HEK293 (cell line): ENCODE measurements at regions not wholly inside any gene's neighbourhood (a gene's known extent, or its start where the extent isn't known, plus 50 kb on each side); places are given as distances from the start of the nearest gene placed in this dataset.
A peak's percentile ranks its signal among the peaks of the same experiment; 100 is the strongest.

Experiments
- CTCF ChIA-PET: fragments of 350-600 bp; formaldehyde crosslinking; extraction: SDS; loops from one replicate; lab custom pipeline; 2021; ENCODE audit warnings: antibody characterized with exemption; lab: Yijun Ruan, JAX
- POLR2A ChIA-PET: fragments of 300-600 bp; formaldehyde crosslinking; extraction: SDS; loops from one replicate; lab custom pipeline; 2020; ENCODE audit warnings: antibody characterized with exemption, inconsistent platforms; lab: Yijun Ruan, JAX
- H3K27ac ChIP-seq: fragments of 200-500 bp; sonication (Bioruptor generic); 2 replicates; pipeline ENCODE4 v1.5.1; 2014; ENCODE audit warnings: low read depth, low read length, control low read depth, inconsistent platforms; ENCODE audit errors: extremely low read depth
- H3K36me3 ChIP-seq, 2 experiments: fragments of 200-500 bp in 1 of 2; sonication (Bioruptor generic) in 1 of 2; 1 replicate in 1 of 2; 2 replicates in 1 of 2; pipeline ENCODE4 v1.5.1; 2014 to 2017; ENCODE audit warnings: inconsistent platforms in 2 of 2, low read length in 2 of 2; ENCODE audit not compliant: control insufficient read depth in 2 of 2, insufficient read depth in 1 of 2
- H3K4me1 ChIP-seq: fragments of 200-500 bp; sonication (Bioruptor generic); 2 replicates; pipeline ENCODE4 v1.5.1; 2014; ENCODE audit warnings: mild to moderate bottlenecking, low read length, inconsistent platforms; ENCODE audit not compliant: control insufficient read depth, insufficient read depth
- H3K4me3 ChIP-seq: 2 replicates; pipeline ENCODE4 v1.5.1; 2011; ENCODE audit warnings: low read depth, mild to moderate bottlenecking, control low read depth, low read length, moderate library complexity
- H3K9me3 ChIP-seq: fragments of 200-500 bp; sonication (Bioruptor generic); 2 replicates; pipeline ENCODE4 v1.5.1; 2014; ENCODE audit warnings: low read depth, low read length, inconsistent platforms; ENCODE audit not compliant: control insufficient read depth, insufficient read depth
- HOXA7 ChIP-seq: sonication (generic); formaldehyde crosslinking; IDR thresholded peaks from 2 replicates; pipeline ENCODE4 v1.8.1; 2022; ENCODE audit warnings: missing genetic modification reagents, borderline replicate concordance
- KLF9 ChIP-seq: fragments of 450-650 bp; formaldehyde crosslinking; IDR thresholded peaks from 2 replicates; pipeline ENCODE4 v1.5.1; 2016; ENCODE audit warnings: missing biosample characterization, missing genetic modification characterization, low read depth
- SCRT2 ChIP-seq: fragments of 450-650 bp; formaldehyde crosslinking; IDR thresholded peaks from 2 replicates; pipeline ENCODE4 v1.5.1; 2016; ENCODE audit warnings: missing biosample characterization, missing genetic modification characterization
- SETDB1 ChIP-seq: IDR thresholded peaks from one replicate; pipeline ENCODE4 v1.6.1; 2017; ENCODE audit warnings: mild to moderate bottlenecking, low read length, moderate library complexity, mixed read lengths; ENCODE audit not compliant: insufficient read length
- ZBTB17 ChIP-seq: fragments of 450-650 bp; formaldehyde crosslinking; IDR thresholded peaks from 2 replicates; pipeline ENCODE4 v1.5.1; 2016; ENCODE audit warnings: missing biosample characterization, missing genetic modification characterization
- ZBTB21 ChIP-seq: fragments of 450-650 bp; formaldehyde crosslinking; IDR thresholded peaks from 2 replicates; pipeline ENCODE4 v1.5.1; 2017; ENCODE audit warnings: missing biosample characterization, missing genetic modification characterization
- ZNF10 ChIP-seq: fragments of 450-650 bp; formaldehyde crosslinking; IDR thresholded peaks from 2 replicates; pipeline ENCODE4 v1.5.1; 2017; ENCODE audit warnings: missing biosample characterization, missing genetic modification characterization
- ZNF174 ChIP-seq: fragments of 450-650 bp; formaldehyde crosslinking; IDR thresholded peaks from 2 replicates; pipeline ENCODE4 v1.5.0; 2017; ENCODE audit warnings: missing biosample characterization, mild to moderate bottlenecking, missing genetic modification characterization
- ZNF19 ChIP-seq: fragments of 450-650 bp; formaldehyde crosslinking; IDR thresholded peaks from 2 replicates; pipeline ENCODE4; 2016; ENCODE audit warnings: missing biosample characterization, missing genetic modification characterization, low read depth
- ZNF211 ChIP-seq: fragments of 450-650 bp; formaldehyde crosslinking; IDR thresholded peaks from 2 replicates; pipeline ENCODE4 v1.5.1; 2016; ENCODE audit warnings: low read depth, missing biosample characterization, missing genetic modification characterization
- ZNF292 ChIP-seq: fragments of 450-650 bp; formaldehyde crosslinking; IDR thresholded peaks from 2 replicates; pipeline ENCODE4 v1.5.1; 2016; ENCODE audit warnings: low read depth, missing biosample characterization, missing genetic modification characterization, borderline replicate concordance
- ZNF335 ChIP-seq: fragments of 450-650 bp; formaldehyde crosslinking; conservative IDR thresholded peaks from 2 replicates; pipeline ENCODE4 v1.5.1; 2016; ENCODE audit warnings: missing biosample characterization, missing genetic modification characterization
- ZNF529 ChIP-seq: fragments of 450-650 bp; formaldehyde crosslinking; IDR thresholded peaks from 2 replicates; pipeline ENCODE4 v1.5.1; 2017; ENCODE audit warnings: missing genetic modification characterization, missing biosample characterization; ENCODE audit not compliant: insufficient replicate concordance
- ZNF560 ChIP-seq: fragments of 450-650 bp; formaldehyde crosslinking; IDR thresholded peaks from 2 replicates; pipeline ENCODE4 v1.5.1; 2017; ENCODE audit warnings: missing biosample characterization, missing genetic modification characterization, borderline replicate concordance
- ZNF747 ChIP-seq: fragments of 450-650 bp; formaldehyde crosslinking; IDR thresholded peaks from 2 replicates; pipeline ENCODE4 v1.5.1; 2016; ENCODE audit warnings: missing biosample characterization, missing genetic modification characterization
- ZNF837 ChIP-seq: fragments of 450-650 bp; formaldehyde crosslinking; IDR thresholded peaks from 2 replicates; pipeline ENCODE4 v1.5.1; 2016; ENCODE audit warnings: missing biosample characterization, missing genetic modification characterization
- ZNF843 ChIP-seq: fragments of 450-650 bp; formaldehyde crosslinking; IDR thresholded peaks from 2 replicates; pipeline ENCODE4 v1.5.1; 2016; ENCODE audit warnings: missing biosample characterization, missing genetic modification characterization
- TF ChIP-seq, protein P1 (sequence below): fragments of 450-650 bp; formaldehyde crosslinking; IDR thresholded peaks from 2 replicates; pipeline ENCODE4 v1.5.1; 2017; ENCODE audit warnings: missing biosample characterization, missing genetic modification characterization
- TF ChIP-seq, protein P2 (sequence below): fragments of 450-650 bp; formaldehyde crosslinking; IDR thresholded peaks from 2 replicates; pipeline ENCODE4 v1.5.0; 2017; ENCODE audit warnings: missing biosample characterization, missing genetic modification characterization, borderline replicate concordance
- TF ChIP-seq, protein P3 (sequence below): fragments of 450-650 bp; formaldehyde crosslinking; IDR thresholded peaks from 2 replicates; pipeline ENCODE4 v1.5.1; 2017; ENCODE audit warnings: missing biosample characterization, mild to moderate bottlenecking, missing genetic modification characterization, moderate library complexity
- TF ChIP-seq, protein P4 (sequence below): fragments of 450-650 bp; formaldehyde crosslinking; IDR thresholded peaks from 2 replicates; pipeline ENCODE4 v1.5.1; 2016; ENCODE audit warnings: missing biosample characterization, missing genetic modification characterization, low read depth

DNA sequence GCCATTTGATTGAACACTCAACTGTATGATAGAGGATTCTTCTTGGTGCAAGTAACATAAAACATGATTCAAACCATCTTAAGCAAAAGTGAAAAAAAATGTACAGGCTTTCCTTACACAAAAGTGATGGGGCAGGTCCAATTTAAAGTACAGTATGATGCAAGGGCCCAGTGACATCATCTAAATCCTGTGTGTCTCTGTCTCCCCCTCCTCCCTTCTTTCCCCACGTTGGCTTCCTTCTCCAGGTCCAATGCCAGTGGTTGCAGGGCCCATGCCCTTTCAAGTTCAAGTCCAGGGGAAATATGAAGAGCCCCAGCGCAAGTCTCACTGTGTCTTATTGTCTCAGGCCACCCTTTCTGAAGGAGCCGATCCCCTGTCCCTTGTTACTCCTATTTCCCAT, 332.3 kb downstream of the SHQ1 start:
- Histone ChIP-seq H3K36me3 (no peaks in the 10 kb centered on the region), H3K27ac (no peak overlapping the region), H3K4me3 (no peak overlapping the region), H3K4me1 (0 out of 2 replicates have a peak, but pooled peaks cover 2% of the 10 kb centered on the region), H3K9me3 (no peaks in the 10 kb centered on the region)
- POLR2A ChIA-PET: no interaction called here
- TF ChIP-seq ZNF211 (tag by site-specific recombination) (no peak), ZNF174 (tag by site-specific recombination) (no peak), ZNF837 (tag by site-specific recombination) (no peak), ZNF335 (0 out of 2 replicates have a peak, but pooled peaks have one; percentile 21), ZBTB21 (tag by site-specific recombination) (0 out of 2 replicates have a peak, but pooled peaks have one; percentile 34)
- CTCF ChIA-PET: no interaction called here

DNA sequence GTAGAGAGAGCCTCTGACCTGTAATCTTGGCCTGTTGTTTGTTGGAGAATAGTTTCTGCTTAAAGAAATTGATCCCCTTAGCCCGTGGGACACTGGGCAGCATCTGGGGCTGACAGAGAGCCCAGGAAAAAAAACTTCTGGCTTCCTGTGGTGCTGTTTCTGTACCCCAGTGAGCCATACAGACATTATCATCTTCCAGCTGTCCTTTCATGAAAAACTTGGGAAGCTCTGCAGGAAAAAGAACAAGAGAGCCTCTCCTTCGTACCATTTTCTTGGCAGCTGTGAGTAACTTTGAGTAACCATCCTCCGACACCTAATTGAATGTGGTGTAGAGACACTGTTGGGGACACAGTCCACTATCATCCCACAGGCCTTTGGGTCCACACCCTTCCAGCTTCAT, 333.0 kb downstream of the SHQ1 start:
- CTCF ChIA-PET: no interaction called here
- Histone ChIP-seq H3K4me1 (no peaks in the 10 kb centered on the region), H3K4me3 (no peak overlapping the region)

DNA sequence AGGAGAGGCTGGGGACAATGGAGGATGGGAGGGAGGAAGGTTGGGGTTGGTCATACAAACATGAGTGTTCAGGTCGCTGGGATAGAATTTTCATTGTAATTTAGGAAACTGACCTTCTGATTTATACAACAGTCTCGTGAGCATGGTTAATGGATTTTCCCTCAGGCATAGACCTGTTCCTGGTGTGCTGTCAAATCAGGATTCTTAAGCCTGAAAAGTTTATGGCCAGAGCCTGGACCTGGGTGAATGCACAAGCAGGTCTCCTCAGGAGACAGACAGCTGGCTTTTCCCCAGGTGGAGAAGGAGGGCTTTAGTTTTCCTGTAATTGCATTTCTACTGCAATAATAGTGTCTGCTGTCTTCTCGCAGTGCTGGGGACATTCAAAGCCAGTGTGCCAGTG, 338.0 kb downstream of the SHQ1 start:
- Histone ChIP-seq H3K36me3 (no peaks in the 10 kb centered on the region), H3K27ac (no peak overlapping the region), H3K4me3 (no peak overlapping the region), H3K9me3 (no peaks in the 10 kb centered on the region), H3K4me1 (no peaks in the 10 kb centered on the region)
- POLR2A ChIA-PET: no interaction called here
- CTCF ChIA-PET: interaction anchor here (0.6 kb wide), 1 partner anchor 28 kb away, joined by 3 read pairs; no protein-coding TSS in a partner anchor
- TF ChIP-seq, protein P1, sequence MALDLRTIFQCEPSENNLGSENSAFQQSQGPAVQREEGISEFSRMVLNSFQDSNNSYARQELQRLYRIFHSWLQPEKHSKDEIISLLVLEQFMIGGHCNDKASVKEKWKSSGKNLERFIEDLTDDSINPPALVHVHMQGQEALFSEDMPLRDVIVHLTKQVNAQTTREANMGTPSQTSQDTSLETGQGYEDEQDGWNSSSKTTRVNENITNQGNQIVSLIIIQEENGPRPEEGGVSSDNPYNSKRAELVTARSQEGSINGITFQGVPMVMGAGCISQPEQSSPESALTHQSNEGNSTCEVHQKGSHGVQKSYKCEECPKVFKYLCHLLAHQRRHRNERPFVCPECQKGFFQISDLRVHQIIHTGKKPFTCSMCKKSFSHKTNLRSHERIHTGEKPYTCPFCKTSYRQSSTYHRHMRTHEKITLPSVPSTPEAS (tag by site-specific recombination): no peak
- TF ChIP-seq ZNF10 (tag by site-specific recombination) (no peak), ZNF560 (no peak), KLF9 (no peak), SETDB1 (no peak), ZNF837 (tag by site-specific recombination) (no peak), HOXA7 (no peak), ZNF529 (no peak), ZNF843 (tag by site-specific recombination) (no peak), ZNF19 (tag by site-specific recombination) (no peak), ZNF747 (no peak)
- TF ChIP-seq, protein P2, sequence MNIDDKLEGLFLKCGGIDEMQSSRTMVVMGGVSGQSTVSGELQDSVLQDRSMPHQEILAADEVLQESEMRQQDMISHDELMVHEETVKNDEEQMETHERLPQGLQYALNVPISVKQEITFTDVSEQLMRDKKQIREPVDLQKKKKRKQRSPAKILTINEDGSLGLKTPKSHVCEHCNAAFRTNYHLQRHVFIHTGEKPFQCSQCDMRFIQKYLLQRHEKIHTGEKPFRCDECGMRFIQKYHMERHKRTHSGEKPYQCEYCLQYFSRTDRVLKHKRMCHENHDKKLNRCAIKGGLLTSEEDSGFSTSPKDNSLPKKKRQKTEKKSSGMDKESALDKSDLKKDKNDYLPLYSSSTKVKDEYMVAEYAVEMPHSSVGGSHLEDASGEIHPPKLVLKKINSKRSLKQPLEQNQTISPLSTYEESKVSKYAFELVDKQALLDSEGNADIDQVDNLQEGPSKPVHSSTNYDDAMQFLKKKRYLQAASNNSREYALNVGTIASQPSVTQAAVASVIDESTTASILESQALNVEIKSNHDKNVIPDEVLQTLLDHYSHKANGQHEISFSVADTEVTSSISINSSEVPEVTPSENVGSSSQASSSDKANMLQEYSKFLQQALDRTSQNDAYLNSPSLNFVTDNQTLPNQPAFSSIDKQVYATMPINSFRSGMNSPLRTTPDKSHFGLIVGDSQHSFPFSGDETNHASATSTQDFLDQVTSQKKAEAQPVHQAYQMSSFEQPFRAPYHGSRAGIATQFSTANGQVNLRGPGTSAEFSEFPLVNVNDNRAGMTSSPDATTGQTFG: no peak
- TF ChIP-seq, protein P3, sequence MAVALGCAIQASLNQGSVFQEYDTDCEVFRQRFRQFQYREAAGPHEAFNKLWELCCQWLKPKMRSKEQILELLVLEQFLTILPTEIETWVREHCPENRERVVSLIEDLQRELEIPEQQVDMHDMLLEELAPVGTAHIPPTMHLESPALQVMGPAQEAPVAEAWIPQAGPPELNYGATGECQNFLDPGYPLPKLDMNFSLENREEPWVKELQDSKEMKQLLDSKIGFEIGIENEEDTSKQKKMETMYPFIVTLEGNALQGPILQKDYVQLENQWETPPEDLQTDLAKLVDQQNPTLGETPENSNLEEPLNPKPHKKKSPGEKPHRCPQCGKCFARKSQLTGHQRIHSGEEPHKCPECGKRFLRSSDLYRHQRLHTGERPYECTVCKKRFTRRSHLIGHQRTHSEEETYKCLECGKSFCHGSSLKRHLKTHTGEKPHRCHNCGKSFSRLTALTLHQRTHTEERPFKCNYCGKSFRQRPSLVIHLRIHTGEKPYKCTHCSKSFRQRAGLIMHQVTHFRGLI: no peak
- TF ChIP-seq, protein P4, sequence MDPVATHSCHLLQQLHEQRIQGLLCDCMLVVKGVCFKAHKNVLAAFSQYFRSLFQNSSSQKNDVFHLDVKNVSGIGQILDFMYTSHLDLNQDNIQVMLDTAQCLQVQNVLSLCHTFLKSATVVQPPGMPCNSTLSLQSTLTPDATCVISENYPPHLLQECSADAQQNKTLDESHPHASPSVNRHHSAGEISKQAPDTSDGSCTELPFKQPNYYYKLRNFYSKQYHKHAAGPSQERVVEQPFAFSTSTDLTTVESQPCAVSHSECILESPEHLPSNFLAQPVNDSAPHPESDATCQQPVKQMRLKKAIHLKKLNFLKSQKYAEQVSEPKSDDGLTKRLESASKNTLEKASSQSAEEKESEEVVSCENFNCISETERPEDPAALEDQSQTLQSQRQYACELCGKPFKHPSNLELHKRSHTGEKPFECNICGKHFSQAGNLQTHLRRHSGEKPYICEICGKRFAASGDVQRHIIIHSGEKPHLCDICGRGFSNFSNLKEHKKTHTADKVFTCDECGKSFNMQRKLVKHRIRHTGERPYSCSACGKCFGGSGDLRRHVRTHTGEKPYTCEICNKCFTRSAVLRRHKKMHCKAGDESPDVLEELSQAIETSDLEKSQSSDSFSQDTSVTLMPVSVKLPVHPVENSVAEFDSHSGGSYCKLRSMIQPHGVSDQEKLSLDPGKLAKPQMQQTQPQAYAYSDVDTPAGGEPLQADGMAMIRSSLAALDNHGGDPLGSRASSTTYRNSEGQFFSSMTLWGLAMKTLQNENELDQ (tag by site-specific recombination): no peak

More for the DNA sequence above, 333.0 kb downstream of the SHQ1 start:
- H3K36me3 ChIP-seq: no peaks in the 10 kb centered on the region
- POLR2A ChIA-PET: no interaction called here
- no peaks in the 10 kb centered on the region for H3K9me3 ChIP-seq
- no peak overlapping the region for H3K27ac ChIP-seq
- TF ChIP-seq SCRT2 (tag by site-specific recombination) (no peak), ZNF292 (no peak), ZBTB17 (tag by site-specific recombination) (no peak)
- TF ChIP-seq, all 188 proteins: peak for 0
